Astrocyte (in vitro differentiated cells and primary cell): ENCODE measurements at regions not wholly inside any gene's neighbourhood (a gene's known extent, or its start where the extent isn't known, plus 50 kb on each side); places are given as distances from the start of the nearest gene placed in this dataset.

ENCODE experiments used
- DNase-seq: peaks from one replicate; pipeline ENCODE4 v3.0.0-alpha.2; 2010; ENCODE audit warnings: low read depth
- FAIRE-seq: peaks from 2 replicates; lab custom pipeline; 2011; peaks lifted over from hg19 to GRCh38; lab: Jason Lieb, UNC
- H2AFZ ChIP-seq: 2 replicates; pipeline ENCODE4 v1.6.0; 2012; ENCODE audit warnings: low read depth, low read length, inconsistent platforms
- H3K27ac ChIP-seq: 2 replicates; pipeline ENCODE4 v1.5.1; 2011; ENCODE audit warnings: low read depth, low read length, inconsistent platforms
- H3K27me3 ChIP-seq: 2 replicates; pipeline ENCODE4 v1.6.0; 2011; ENCODE audit warnings: low read length, inconsistent platforms; ENCODE audit not compliant: insufficient read depth
- H3K36me3 ChIP-seq: 2 replicates; pipeline ENCODE4 v1.5.1; 2011; ENCODE audit warnings: low read length, inconsistent platforms; ENCODE audit not compliant: insufficient read depth
- H3K4me1 ChIP-seq: 2 replicates; pipeline ENCODE4 v1.5.1; 2011; ENCODE audit warnings: low read length, inconsistent platforms; ENCODE audit not compliant: insufficient read depth
- H3K4me2 ChIP-seq: 2 replicates; pipeline ENCODE4 v1.6.0; 2012; ENCODE audit warnings: low read length, inconsistent platforms
- H3K4me3 ChIP-seq: 2 replicates; pipeline ENCODE4 v1.5.1; 2011; ENCODE audit warnings: low read depth, mild to moderate bottlenecking, low read length, inconsistent platforms; ENCODE audit not compliant: insufficient read depth
- H3K79me2 ChIP-seq: 2 replicates; pipeline ENCODE4 v1.6.0; 2012; ENCODE audit warnings: mild to moderate bottlenecking, low read length, inconsistent platforms; ENCODE audit not compliant: insufficient read depth
- H3K9ac ChIP-seq: 2 replicates; pipeline ENCODE4 v1.6.0; 2012; ENCODE audit warnings: mild to moderate bottlenecking, low read length, inconsistent platforms
- H3K9me3 ChIP-seq: 2 replicates; pipeline ENCODE4 v1.5.1; 2012; ENCODE audit warnings: low read depth, mild to moderate bottlenecking, low read length, inconsistent platforms; ENCODE audit not compliant: insufficient read depth
- H4K20me1 ChIP-seq: 2 replicates; pipeline ENCODE4 v1.6.0; 2012; ENCODE audit warnings: low read length, inconsistent platforms; ENCODE audit not compliant: insufficient read depth
- H3K27ac Mint-ChIP-seq: one replicate; pipeline ENCODE4 v1.8.0; 2021; ENCODE audit warnings: mild to moderate bottlenecking, mixed read lengths; ENCODE audit not compliant: unreplicated experiment
- H3K27me3 Mint-ChIP-seq: one replicate; pipeline ENCODE4 v1.8.0; 2021; ENCODE audit warnings: low read depth, mixed read lengths; ENCODE audit not compliant: unreplicated experiment
- H3K36me3 Mint-ChIP-seq: one replicate; pipeline ENCODE4 v1.8.0; 2021; ENCODE audit warnings: low read depth, mixed read lengths; ENCODE audit not compliant: unreplicated experiment
- H3K4me1 Mint-ChIP-seq: one replicate; pipeline ENCODE4 v1.8.0; 2021; ENCODE audit warnings: low read depth, mixed read lengths; ENCODE audit not compliant: unreplicated experiment
- H3K4me3 Mint-ChIP-seq: one replicate; pipeline ENCODE4 v1.8.0; 2021; ENCODE audit warnings: mild to moderate bottlenecking, moderate library complexity, mixed read lengths; ENCODE audit not compliant: unreplicated experiment
- H3K9me3 Mint-ChIP-seq: one replicate; pipeline ENCODE4 v1.8.0; 2021; ENCODE audit warnings: mild to moderate bottlenecking, mixed read lengths; ENCODE audit not compliant: unreplicated experiment
- EZH2 ChIP-seq: IDR thresholded peaks from 2 replicates; pipeline ENCODE4 v1.6.1; 2012; ENCODE audit warnings: mild to moderate bottlenecking, low read length, inconsistent platforms; ENCODE audit not compliant: insufficient read depth
- TF ChIP-seq, protein P1 (sequence below): IDR thresholded peaks from 2 replicates; pipeline ENCODE4 v1.5.1; 2011; ENCODE audit warnings: low read depth, mild to moderate bottlenecking, inconsistent platforms, low read length, moderate library complexity; ENCODE audit not compliant: insufficient read depth

DNA sequence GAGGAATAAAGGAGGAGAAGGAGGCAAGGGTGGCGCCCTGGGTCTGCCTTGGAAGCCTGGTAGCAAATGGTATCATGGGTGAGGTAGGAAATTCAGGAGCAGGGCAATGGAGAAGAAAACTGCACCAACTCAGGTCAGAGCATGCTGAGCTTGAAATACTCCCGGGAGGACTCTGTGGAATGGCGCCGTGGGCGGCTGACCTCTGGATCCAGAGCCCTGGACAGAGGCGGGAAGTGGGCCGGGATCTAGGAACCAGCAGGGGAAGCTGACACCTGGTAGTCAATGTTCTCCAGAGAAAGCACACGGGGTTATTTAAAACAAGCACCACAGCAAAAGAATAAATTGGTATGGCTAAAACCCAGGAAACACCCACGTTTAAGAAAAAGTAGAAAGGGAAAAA, 161.3 kb downstream of the INO80D start:
- FAIRE-seq (no peak), DNase-seq (no peak)
- Histone ChIP-seq H3K9me3 (no peaks in the 10 kb centered on the region), H4K20me1 (no peaks in the 10 kb centered on the region), H3K27me3 (peaks cover 28% of the 10 kb centered on the region), H3K4me2 (no peak overlapping the region), H3K9ac (no peak overlapping the region), H3K27ac (no peak overlapping the region), H3K4me3 (no peak overlapping the region), H3K36me3 (no peaks in the 10 kb centered on the region), H3K4me1 (no peaks in the 10 kb centered on the region), H3K79me2 (no peaks in the 10 kb centered on the region), H2AFZ (no peak overlapping the region)
- Mint-ChIP-seq H3K27me3 (peaks cover 63% of the 10 kb centered on the region), H3K9me3 (no peaks in the 10 kb centered on the region), H3K27ac (no peak overlapping the region), H3K4me1 (peaks cover 2% of the 10 kb centered on the region), H3K4me3 (no peak overlapping the region), H3K36me3 (no peaks in the 10 kb centered on the region)
- no peak for TF ChIP-seq EZH2
- TF ChIP-seq, protein P1, sequence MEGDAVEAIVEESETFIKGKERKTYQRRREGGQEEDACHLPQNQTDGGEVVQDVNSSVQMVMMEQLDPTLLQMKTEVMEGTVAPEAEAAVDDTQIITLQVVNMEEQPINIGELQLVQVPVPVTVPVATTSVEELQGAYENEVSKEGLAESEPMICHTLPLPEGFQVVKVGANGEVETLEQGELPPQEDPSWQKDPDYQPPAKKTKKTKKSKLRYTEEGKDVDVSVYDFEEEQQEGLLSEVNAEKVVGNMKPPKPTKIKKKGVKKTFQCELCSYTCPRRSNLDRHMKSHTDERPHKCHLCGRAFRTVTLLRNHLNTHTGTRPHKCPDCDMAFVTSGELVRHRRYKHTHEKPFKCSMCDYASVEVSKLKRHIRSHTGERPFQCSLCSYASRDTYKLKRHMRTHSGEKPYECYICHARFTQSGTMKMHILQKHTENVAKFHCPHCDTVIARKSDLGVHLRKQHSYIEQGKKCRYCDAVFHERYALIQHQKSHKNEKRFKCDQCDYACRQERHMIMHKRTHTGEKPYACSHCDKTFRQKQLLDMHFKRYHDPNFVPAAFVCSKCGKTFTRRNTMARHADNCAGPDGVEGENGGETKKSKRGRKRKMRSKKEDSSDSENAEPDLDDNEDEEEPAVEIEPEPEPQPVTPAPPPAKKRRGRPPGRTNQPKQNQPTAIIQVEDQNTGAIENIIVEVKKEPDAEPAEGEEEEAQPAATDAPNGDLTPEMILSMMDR = no peak

- Mint-ChIP-seq H3K4me1 (no peaks in the 10 kb centered on the region), H3K27ac (no peak overlapping the region), H3K27me3 (peaks cover 15% of the 10 kb centered on the region), H3K9me3 (peaks cover 7% of the 10 kb centered on the region), H3K4me3 (no peak overlapping the region), H3K36me3 (no peaks in the 10 kb centered on the region)
- Histone ChIP-seq H3K4me3 (no peak overlapping the region), H3K27ac (no peak overlapping the region), H3K4me2 (no peak overlapping the region), H2AFZ (no peak overlapping the region), H3K27me3 (peaks cover 9% of the 10 kb centered on the region), H3K36me3 (no peaks in the 10 kb centered on the region), H3K9ac (no peak overlapping the region), H3K79me2 (no peaks in the 10 kb centered on the region), H3K9me3 (no peaks in the 10 kb centered on the region), H4K20me1 (no peaks in the 10 kb centered on the region), H3K4me1 (no peaks in the 10 kb centered on the region)
- TF ChIP-seq, protein P1 = no peak
- no peak for TF ChIP-seq EZH2
- DNase-seq (no peak), FAIRE-seq (no peak)
These were observed 170.8 kb downstream of the INO80D start for GRCh38 chr2:205915130-205915524.

DNA sequence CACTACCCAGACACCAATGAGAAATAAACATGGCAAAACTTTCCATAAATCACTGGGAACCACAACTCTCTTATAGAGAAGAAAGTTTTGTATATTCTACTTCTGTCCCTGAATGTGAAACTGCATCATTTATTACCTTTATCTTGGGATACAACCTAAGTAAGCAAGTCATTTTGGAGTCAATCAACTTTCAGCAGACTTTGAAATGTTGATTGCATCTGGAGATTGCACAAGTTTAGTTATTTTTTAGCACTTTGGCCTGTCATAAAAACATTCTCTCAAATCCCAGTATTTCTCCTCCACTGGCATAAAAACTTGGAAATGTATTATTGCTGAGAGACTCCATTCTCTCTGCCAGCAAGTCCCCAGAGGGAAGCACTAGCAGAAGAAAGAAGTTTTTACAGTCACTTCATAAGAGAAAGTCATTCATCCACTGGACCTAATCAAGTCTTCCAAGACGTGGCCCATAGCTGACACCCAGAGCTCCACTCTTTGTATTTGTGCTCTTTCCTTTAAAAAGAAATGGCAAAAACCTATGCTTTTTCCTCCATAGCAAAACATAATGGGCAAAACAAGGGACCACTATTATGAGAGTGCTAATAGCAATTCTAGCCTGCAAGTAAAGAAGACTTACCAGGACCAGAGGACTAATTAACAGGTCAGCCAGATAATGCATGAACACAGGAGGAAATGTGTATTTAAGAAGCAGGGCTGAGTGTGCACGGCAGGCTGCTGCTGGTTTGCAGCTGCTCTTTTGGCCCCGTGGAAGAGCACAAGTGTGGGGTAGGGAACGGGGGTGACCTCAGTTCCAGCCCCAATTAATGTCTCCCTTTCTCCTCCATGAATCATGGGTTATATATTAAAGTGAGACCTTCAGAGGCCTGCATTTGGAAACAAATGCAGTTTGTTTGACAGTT, 171.5 kb downstream of the INO80D start:
- H3K27ac ChIP-seq = no peak overlapping the region
- H3K4me1 ChIP-seq = no peaks in the 10 kb centered on the region
- H3K9me3 ChIP-seq = no peaks in the 10 kb centered on the region
- H3K27me3 ChIP-seq = peaks cover 12% of the 10 kb centered on the region
- H3K4me3 ChIP-seq = no peak overlapping the region
- no peak overlapping the region for H3K4me3 Mint-ChIP-seq
- H3K27me3 Mint-ChIP-seq = peaks cover 15% of the 10 kb centered on the region
- no peak for TF ChIP-seq EZH2
- TF ChIP-seq, protein P1 = no peak
- no peak overlapping the region for H3K4me2 ChIP-seq
- FAIRE-seq (no peak), DNase-seq (no peak)
- no peak overlapping the region for H2AFZ ChIP-seq
- H3K36me3 ChIP-seq = no peaks in the 10 kb centered on the region
- no peak overlapping the region for H3K9ac ChIP-seq
- H3K36me3 Mint-ChIP-seq = no peaks in the 10 kb centered on the region
- H3K79me2 ChIP-seq = no peaks in the 10 kb centered on the region
- H3K9me3 Mint-ChIP-seq = peaks cover 7% of the 10 kb centered on the region
- H4K20me1 ChIP-seq = no peaks in the 10 kb centered on the region
- no peaks in the 10 kb centered on the region for H3K4me1 Mint-ChIP-seq
- no peak overlapping the region for H3K27ac Mint-ChIP-seq
